Activated CD8-positive, alpha-beta T cell treated with anti-CD3 and anti-CD28 coated beads, Interleukin-2, amount 10 ng/mL, durations not matched to agents 7 days and 5 days (primary cell): ENCODE measurements at regions not wholly inside any gene's neighbourhood (a gene's known extent, or its start where the extent isn't known, plus 50 kb on each side); places are given as distances from the start of the nearest gene placed in this dataset.

Experiments used
- ATAC-seq: fragments of 150-1000 bp; cut with Tn5 transposase; one replicate; pipeline ENCODE4 v1.10.0; 2021; ENCODE audit warnings: moderate library complexity
- CTCF ChIA-PET: fragments of 350-600 bp; sonication (Branson Sonifier 250); formaldehyde crosslinking; loops from one replicate; lab custom pipeline; 2021; ENCODE audit warnings: antibody characterized with exemption; lab: Charles Lee
- POLR2A ChIA-PET: fragments of 350-600 bp; sonication (Branson Sonifier 250); formaldehyde crosslinking; loops from one replicate; lab custom pipeline; 2021; ENCODE audit warnings: antibody characterized with exemption; lab: Charles Lee
- DNase-seq: peaks from one replicate; pipeline ENCODE4 v3.0.0-alpha.2; 2020
- H3K27ac Mint-ChIP-seq: one replicate; pipeline ENCODE4 v1.8.0; 2021; ENCODE audit warnings: mild to moderate bottlenecking, mixed read lengths
- H3K27me3 Mint-ChIP-seq: one replicate; pipeline ENCODE4 v1.8.0; 2021; ENCODE audit warnings: low read depth, mixed read lengths
- H3K36me3 Mint-ChIP-seq: one replicate; pipeline ENCODE4 v1.8.0; 2021; ENCODE audit warnings: low read depth, mixed read lengths
- H3K4me1 Mint-ChIP-seq: one replicate; pipeline ENCODE4 v1.8.0; 2021; ENCODE audit warnings: low read depth, mixed read lengths
- H3K4me3 Mint-ChIP-seq: one replicate; pipeline ENCODE4 v1.8.0; 2021; ENCODE audit warnings: mild to moderate bottlenecking, mixed read lengths
- H3K9me3 Mint-ChIP-seq: one replicate; pipeline ENCODE4 v1.8.0; 2022; ENCODE audit warnings: mixed read lengths; ENCODE audit not compliant: insufficient read depth

DNA sequence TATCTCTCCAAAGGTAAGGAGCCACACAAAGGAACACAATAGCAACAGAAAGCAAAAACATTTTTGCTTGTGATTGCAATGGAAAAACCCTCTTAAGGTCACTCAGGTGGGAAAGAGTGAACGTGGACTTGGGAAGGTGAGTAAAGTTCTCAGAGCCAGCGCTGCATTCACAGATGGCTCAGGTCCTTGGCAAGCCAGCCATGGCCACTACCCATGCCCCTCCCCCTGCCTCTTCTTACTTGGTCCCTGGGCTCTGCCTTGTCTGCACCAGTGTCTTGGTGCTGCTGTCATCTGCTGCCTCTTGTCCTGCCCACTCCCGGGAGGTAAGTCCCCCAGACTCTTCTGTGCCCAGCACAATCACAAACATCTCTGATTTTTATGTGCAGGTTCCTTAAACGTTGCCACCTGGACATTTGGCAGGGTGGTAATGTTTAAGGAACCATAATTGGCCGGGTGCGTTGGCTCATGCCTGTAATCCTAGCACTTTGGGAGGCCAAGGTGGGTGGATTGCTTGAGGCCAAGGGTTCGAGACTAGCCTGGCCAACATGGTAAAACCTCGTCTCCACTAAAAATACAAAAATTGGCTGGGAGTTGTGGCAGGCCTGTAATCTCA lies 74.6 kb downstream of the FEM1C start:
- ATAC-seq (no peak), DNase-seq (no peak)
- Mint-ChIP-seq H3K9me3 (no peaks in the 10 kb centered on the region), H3K27ac (no peak overlapping the region), H3K36me3 (no peaks in the 10 kb centered on the region), H3K27me3 (peaks cover 27% of the 10 kb centered on the region), H3K4me1 (no peaks in the 10 kb centered on the region), H3K4me3 (no peak overlapping the region)
- ChIA-PET POLR2A (no interaction called here), CTCF (no interaction called here)

DNA sequence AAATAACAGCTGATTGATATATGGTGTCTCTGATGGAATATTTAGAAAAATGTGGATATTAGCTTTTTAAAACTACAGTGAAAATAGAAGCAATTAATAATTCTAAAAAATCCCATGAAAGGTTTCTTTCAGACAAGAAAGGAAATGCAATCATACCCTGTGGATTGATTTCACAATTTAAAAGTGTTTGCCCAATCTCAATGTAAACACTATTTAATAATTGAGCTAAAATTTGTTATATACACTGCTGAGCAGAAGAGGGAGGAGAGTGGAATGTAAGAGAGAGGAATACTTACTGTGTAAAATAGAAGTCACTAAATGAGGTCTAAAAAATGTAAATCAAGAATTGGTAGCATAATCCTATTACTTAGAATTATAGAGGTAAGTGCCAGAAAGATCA lies 76.9 kb downstream of the FEM1C start:
- Mint-ChIP-seq H3K27me3 (peaks cover 32% of the 10 kb centered on the region), H3K4me3 (no peak overlapping the region), H3K9me3 (no peaks in the 10 kb centered on the region), H3K27ac (no peak overlapping the region), H3K4me1 (no peaks in the 10 kb centered on the region), H3K36me3 (no peaks in the 10 kb centered on the region)
- ChIA-PET POLR2A (no interaction called here), CTCF (no interaction called here)
- no peak for DNase-seq
- ATAC-seq = no peak

DNA sequence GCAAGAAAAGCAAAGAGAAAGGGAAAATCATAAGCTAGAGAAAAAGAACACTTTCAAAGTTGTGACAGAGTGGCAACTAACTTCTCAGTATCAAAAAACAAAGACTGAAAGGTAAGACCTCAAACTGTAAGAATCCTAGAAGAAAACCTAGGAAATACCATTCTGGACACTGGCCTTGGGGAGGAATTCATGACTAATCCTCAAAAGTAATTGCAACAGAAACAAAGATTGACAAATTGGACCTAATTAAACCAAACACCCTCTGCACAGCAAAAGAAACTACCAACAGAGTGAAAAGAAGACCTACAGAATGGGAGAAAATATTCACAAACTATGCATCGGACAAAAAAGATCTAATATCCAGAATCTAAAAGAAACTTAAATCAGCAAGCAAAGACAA lies 79.1 kb downstream of the FEM1C start:
- Mint-ChIP-seq H3K9me3 (no peaks in the 10 kb centered on the region), H3K27ac (no peak overlapping the region), H3K4me1 (peaks cover 8% of the 10 kb centered on the region), H3K27me3 (peaks cover 28% of the 10 kb centered on the region), H3K4me3 (no peak overlapping the region), H3K36me3 (no peaks in the 10 kb centered on the region)
- no peak for ATAC-seq
- POLR2A ChIA-PET = no interaction called here
- CTCF ChIA-PET = interaction anchor here (0.7 kb wide), 2 partner anchors 17 to 200 kb away, joined by 3 read pairs; no protein-coding TSS in a partner anchor
- no peak for DNase-seq

DNA sequence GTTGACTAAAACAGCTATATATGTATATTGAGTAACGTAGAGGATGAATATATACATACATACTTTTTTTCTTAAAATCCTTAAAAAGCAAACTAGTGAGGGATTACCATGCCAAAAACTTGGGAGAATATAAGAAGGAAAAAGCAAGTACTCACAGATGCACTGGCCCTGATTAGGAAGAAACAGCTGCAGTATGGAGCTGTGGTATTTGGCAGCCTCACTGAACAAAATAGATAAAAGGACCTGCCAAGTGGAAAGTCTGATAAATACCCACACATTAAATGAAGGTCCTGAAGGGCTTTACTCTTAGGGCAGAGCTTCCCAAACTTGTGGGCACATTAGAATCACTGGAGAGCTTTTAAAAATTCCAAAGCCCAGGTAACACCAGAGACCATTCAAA lies 80.6 kb downstream of the FEM1C start:
- no peak for ATAC-seq
- POLR2A ChIA-PET = no interaction called here
- CTCF ChIA-PET = no interaction called here

DNA sequence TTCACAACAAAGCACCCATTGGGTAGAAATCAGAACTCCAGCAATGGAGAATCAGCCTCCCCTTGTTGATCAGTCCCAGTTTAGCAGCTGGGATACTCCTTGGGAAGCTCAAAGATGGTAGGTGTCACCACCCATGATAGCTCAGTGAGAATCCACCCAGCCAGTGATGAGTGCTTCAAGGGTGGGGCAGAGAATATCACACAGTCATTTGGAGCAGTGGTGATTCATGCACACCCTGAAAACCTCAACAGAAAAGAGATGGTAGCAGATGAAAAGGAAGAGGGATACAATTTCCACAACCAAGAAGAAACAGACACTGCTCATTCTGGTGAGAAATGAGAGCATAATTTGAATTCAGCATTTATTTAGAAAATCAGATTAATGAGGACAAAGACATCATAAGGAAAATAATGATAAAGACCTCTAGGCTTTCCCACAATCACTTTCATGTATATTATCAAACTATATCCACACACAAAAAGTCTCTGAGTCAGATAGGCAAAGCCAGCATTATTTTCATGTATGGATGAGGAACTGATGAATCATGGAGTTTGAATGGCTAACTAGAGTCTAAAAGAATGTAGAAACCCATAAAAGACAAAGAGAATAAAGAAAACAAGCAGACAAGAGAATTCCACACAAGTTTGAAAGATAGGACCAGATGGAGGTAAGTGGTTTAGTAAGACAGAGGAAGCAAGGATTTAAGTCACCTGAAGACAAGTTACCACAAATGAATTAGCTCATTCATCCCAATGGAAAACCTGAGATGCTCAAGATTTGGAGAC lies 82.9 kb downstream of the FEM1C start:
- Mint-ChIP-seq H3K4me3 (no peak overlapping the region), H3K27me3 (peaks cover 15% of the 10 kb centered on the region), H3K27ac (no peak overlapping the region), H3K4me1 (peaks cover 8% of the 10 kb centered on the region), H3K9me3 (no peaks in the 10 kb centered on the region), H3K36me3 (no peaks in the 10 kb centered on the region)
- CTCF ChIA-PET = no interaction called here
- DNase-seq (no peak), ATAC-seq (no peak)
- POLR2A ChIA-PET = no interaction called here

More for the DNA sequence above, 80.6 kb downstream of the FEM1C start:
- Mint-ChIP-seq H3K27ac (no peak overlapping the region), H3K36me3 (no peaks in the 10 kb centered on the region), H3K27me3 (peaks cover 23% of the 10 kb centered on the region), H3K9me3 (no peaks in the 10 kb centered on the region), H3K4me1 (peaks cover 8% of the 10 kb centered on the region), H3K4me3 (no peak overlapping the region)
- DNase-seq = no peak

DNA sequence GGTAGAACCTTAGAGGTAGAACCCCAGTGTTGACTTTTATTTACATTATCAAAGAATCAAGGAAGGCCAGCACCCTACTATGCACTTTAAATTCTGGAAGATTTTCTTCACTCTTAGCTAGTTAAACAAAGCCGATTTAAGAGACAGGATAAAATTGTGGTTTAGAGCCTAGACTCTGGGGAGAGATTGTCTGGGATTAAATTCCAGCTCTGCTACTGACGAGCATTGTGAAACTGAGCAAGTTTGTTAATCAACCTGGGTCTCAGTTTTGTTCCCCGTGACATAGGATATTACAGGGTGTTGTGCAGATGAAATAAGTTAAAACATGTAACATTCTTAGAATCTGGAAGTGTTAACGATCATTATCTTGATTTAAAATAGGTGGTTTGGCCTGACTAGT lies 83.5 kb downstream of the FEM1C start:
- Mint-ChIP-seq H3K4me3 (no peak overlapping the region), H3K36me3 (no peaks in the 10 kb centered on the region), H3K27ac (no peak overlapping the region), H3K4me1 (peaks cover 8% of the 10 kb centered on the region), H3K9me3 (no peaks in the 10 kb centered on the region), H3K27me3 (peaks cover 12% of the 10 kb centered on the region)
- DNase-seq = no peak
- CTCF ChIA-PET = no interaction called here
- ATAC-seq = no peak
- POLR2A ChIA-PET = no interaction called here

DNA sequence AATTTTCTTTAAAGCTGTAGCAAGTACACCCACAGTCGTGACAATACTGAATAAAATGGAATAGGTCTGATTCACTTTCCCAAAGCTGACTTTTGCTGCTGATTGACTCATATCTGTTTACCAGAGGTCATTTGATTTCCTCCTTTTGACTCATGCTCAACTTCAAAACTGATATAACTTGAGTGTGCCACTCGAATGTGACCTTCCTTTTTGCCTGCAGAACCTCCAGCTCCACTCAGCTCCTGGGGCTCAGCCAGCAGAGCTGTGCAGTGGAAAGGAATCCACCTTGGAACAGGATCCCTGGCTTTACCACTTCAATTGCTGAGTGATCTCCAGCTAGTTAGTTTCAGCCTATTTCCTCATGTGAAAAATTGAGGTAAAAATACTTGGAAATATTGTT lies 84.1 kb downstream of the FEM1C start:
- no peaks in the 10 kb centered on the region for H3K36me3 Mint-ChIP-seq
- POLR2A ChIA-PET = no interaction called here

DNA sequence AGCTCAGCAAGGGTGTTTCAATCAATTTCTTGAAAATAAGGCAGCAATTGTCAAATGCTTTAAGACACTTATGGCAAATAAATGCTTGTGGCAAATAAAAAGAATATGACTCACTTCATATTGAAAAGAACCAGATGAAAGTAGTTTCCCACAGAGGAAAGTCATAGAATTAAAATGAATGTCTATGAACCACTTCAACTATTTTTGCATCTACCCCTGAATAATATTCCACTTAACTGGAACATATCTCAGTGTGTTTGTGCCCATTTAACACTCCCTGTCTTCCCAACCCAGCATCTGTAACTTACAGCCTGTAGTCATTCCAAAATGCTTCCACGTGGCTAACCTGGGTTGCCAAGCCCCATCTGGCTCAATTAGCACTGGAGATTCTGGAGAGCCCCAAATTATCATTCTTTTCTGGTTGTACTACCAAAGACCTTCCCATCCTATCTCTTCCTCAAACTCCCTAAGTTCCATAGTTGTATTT lies 84.7 kb downstream of the FEM1C start:
- Mint-ChIP-seq H3K9me3 (no peaks in the 10 kb centered on the region), H3K27me3 (peaks cover 5% of the 10 kb centered on the region), H3K36me3 (no peaks in the 10 kb centered on the region), H3K4me1 (peaks cover 8% of the 10 kb centered on the region), H3K27ac (no peak overlapping the region), H3K4me3 (no peak overlapping the region)
- POLR2A ChIA-PET = no interaction called here
- ATAC-seq (no peak), DNase-seq (no peak)
- CTCF ChIA-PET = no interaction called here

More for the DNA sequence above, 84.1 kb downstream of the FEM1C start:
- ATAC-seq (no peak), DNase-seq (no peak)
- H3K4me3 Mint-ChIP-seq = no peak overlapping the region
- peaks cover 8% of the 10 kb centered on the region for H3K4me1 Mint-ChIP-seq
- no peaks in the 10 kb centered on the region for H3K9me3 Mint-ChIP-seq
- no peak overlapping the region for H3K27ac Mint-ChIP-seq
- H3K27me3 Mint-ChIP-seq = peaks cover 6% of the 10 kb centered on the region
- CTCF ChIA-PET = no interaction called here

DNA sequence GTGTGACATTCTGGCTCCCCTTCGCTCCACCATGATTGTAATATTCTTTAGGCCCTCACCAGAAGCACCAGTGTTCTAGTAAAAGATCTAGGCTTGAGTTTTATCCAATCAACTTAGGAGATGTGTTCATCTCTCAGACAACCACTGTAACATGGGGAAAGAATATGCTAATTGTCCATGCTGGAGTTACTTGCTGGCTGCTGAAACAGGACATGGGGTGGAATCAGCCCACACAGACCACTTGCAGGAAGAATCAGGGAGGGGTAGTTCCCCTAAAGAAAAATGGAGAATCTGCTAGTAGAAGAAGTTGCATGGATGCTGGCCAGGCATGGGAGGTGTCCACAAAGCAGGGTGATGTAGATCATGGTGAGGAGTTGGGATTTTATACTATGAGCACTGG lies 86.2 kb downstream of the FEM1C start:
- Mint-ChIP-seq H3K27me3 (peaks cover under 1% of the 10 kb centered on the region), H3K27ac (no peak overlapping the region), H3K9me3 (no peaks in the 10 kb centered on the region), H3K36me3 (no peaks in the 10 kb centered on the region), H3K4me3 (no peak overlapping the region), H3K4me1 (peaks cover 8% of the 10 kb centered on the region)
- ChIA-PET CTCF (no interaction called here), POLR2A (no interaction called here)
- ATAC-seq = no peak
- no peak for DNase-seq

DNA sequence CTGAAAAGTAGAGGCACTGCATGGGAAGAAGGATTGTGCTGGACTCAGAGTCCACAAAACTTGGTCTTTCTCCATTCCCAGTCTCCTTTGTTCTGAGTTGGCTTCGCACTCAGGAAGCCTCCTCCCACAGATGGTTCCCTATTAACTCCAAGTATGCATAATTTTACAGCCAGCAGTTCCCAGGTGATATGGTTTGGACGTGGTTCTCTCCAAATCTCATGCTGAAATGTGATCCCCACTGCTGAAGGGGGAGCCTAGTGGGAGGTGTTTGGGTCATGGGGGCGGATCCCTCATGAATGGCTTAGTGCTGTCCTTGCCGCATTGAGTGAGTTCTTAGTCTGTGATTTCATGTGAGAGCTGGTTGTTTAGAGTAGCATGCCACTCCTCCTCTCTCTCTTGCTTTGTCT lies 86.6 kb downstream of the FEM1C start:
- Mint-ChIP-seq H3K36me3 (no peaks in the 10 kb centered on the region), H3K9me3 (no peaks in the 10 kb centered on the region), H3K27me3 (no peaks in the 10 kb centered on the region), H3K4me1 (peaks cover 8% of the 10 kb centered on the region), H3K4me3 (no peak overlapping the region), H3K27ac (no peak overlapping the region)
- POLR2A ChIA-PET = no interaction called here
- CTCF ChIA-PET = no interaction called here
- ATAC-seq (no peak), DNase-seq (no peak)

DNA sequence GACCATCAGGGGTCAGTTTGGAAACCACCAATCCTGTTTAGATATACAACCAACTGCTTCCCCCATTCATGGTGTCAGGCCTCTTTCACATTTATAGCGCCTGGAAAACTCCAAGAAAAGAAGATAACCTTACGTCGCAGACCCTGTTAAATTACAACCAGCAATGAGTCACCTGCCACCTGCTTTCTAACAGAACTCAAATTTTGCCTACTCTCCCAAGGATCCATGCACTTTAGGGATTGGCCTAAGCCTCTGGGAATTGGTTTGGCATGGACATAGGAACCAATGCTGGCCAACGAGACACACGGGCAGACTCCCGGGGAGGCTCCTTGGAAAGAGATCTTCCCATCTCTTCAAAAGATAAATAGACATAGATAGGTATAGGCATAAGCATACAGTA lies 87.0 kb downstream of the FEM1C start:
- CTCF ChIA-PET = no interaction called here
- Mint-ChIP-seq H3K27me3 (no peaks in the 10 kb centered on the region), H3K4me3 (no peak overlapping the region), H3K36me3 (no peaks in the 10 kb centered on the region), H3K4me1 (peaks cover 8% of the 10 kb centered on the region), H3K27ac (no peak overlapping the region), H3K9me3 (no peaks in the 10 kb centered on the region)
- ATAC-seq (no peak), DNase-seq (no peak)
- POLR2A ChIA-PET = no interaction called here

DNA sequence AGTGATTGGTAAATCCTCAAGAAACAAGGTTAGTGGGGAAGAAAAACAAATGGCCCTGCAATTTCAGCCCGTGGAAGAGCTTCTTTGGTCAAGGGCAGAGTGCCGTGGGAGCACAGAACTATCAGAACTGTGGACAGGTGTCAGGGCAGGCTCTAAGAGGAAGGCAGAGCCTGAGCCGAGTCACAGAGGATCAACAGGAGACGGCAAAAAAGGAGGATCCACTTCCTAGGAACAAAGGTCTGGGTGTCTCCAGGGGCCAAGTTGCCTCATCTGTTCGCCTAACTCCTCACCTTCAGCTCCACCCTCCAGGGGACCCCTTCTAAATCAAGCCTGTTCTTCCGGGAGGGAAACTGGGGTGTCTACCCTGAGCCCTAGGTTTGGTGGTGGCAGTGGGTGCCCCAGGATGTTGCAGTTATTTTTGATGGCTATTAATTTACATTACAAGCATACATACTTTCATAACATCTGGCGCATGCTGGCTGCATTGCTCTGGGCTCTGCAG lies 88.0 kb downstream of the FEM1C start:
- H3K4me1 Mint-ChIP-seq = peaks cover 5% of the 10 kb centered on the region
- H3K4me3 Mint-ChIP-seq = no peak overlapping the region
- POLR2A ChIA-PET = no interaction called here
- no peaks in the 10 kb centered on the region for H3K27me3 Mint-ChIP-seq
- H3K9me3 Mint-ChIP-seq = no peaks in the 10 kb centered on the region
- CTCF ChIA-PET = no interaction called here
- no peak overlapping the region for H3K27ac Mint-ChIP-seq
- DNase-seq (no peak), ATAC-seq (no peak)
- no peaks in the 10 kb centered on the region for H3K36me3 Mint-ChIP-seq
